CD4-positive, CD25-positive, alpha-beta regulatory T cell (primary cell): ENCODE measurements at regions not wholly inside any gene's neighbourhood (a gene's known extent, or its start where the extent isn't known, plus 50 kb on each side); places are given as distances from the start of the nearest gene placed in this dataset.
"Not testable (repeated sequence)": the region's sequence is repeated elsewhere in the genome, so short reads cannot be mapped to it uniquely, and the experiment has no call there.

Source experiments
- ATAC-seq, 2 donors: fragments of 150-1000 bp; cut with Tn5 transposase; one replicate each; pipeline ENCODE4 v1.10.0; 2021; ENCODE audit warnings: low read depth in 2 of 2, moderate number of reproducible peaks in 2 of 2, moderate library complexity in 1 of 2
- DNase-seq, 3 donors: peaks; one replicate each; pipeline versions ENCODE4 v3.0.0 to v3.0.0-alpha.2; 2012 to 2022; ENCODE audit warnings: mixed read lengths in 1 of 3
- H3K27ac ChIP-seq: one replicate; pipeline ENCODE4 v1.7.0; 2013; ENCODE audit warnings: mild to moderate bottlenecking, low read length; ENCODE audit not compliant: insufficient read depth, poor library complexity, severe bottlenecking
- H3K27me3 ChIP-seq: one replicate; pipeline ENCODE4 v1.7.0; 2013; ENCODE audit warnings: low read length; ENCODE audit not compliant: control insufficient read depth, insufficient read depth
- H3K36me3 ChIP-seq: one replicate; pipeline ENCODE4 v1.7.0; 2013; ENCODE audit warnings: mild to moderate bottlenecking, low read length, moderate library complexity; ENCODE audit not compliant: control insufficient read depth, insufficient read depth
- H3K4me1 ChIP-seq: 2 replicates; pipeline ENCODE4 v1.7.0; 2013; ENCODE audit warnings: mild to moderate bottlenecking, low read length; ENCODE audit not compliant: insufficient read depth, control insufficient read depth, poor library complexity, severe bottlenecking
- H3K4me3 ChIP-seq: one replicate; pipeline ENCODE4 v1.7.0; 2013; ENCODE audit warnings: low read depth, mild to moderate bottlenecking, low read length, moderate library complexity
- H3K9me3 ChIP-seq, 2 experiments: 1 replicate in 1 of 2; 2 replicates in 1 of 2; pipeline ENCODE4 v1.7.0; 2013; ENCODE audit warnings: low read length in 2 of 2, mild to moderate bottlenecking in 1 of 2, moderate library complexity in 1 of 2; ENCODE audit not compliant: control insufficient read depth in 2 of 2
- H3K27ac Mint-ChIP-seq, 3 donors: one replicate each; pipeline ENCODE4 v1.8.0; 2020 to 2022; ENCODE audit warnings: mild to moderate bottlenecking in 3 of 3, mixed read lengths in 3 of 3, moderate library complexity in 2 of 3
- H3K27me3 Mint-ChIP-seq: one replicate; pipeline ENCODE4 v1.8.0; 2022; ENCODE audit warnings: mild to moderate bottlenecking, mixed read lengths
- H3K36me3 Mint-ChIP-seq: one replicate; pipeline ENCODE4 v1.8.0; 2020; ENCODE audit warnings: mixed read lengths
- H3K4me1 Mint-ChIP-seq, 4 donors: one replicate each; pipeline ENCODE4 v1.8.0; 2020 to 2022; ENCODE audit warnings: mixed read lengths in 4 of 4, mild to moderate bottlenecking in 1 of 4
- H3K4me3 Mint-ChIP-seq, 4 donors: one replicate each; pipeline ENCODE4 v1.8.0; 2020 to 2022; ENCODE audit warnings: mild to moderate bottlenecking in 4 of 4, mixed read lengths in 4 of 4, moderate library complexity in 3 of 4
- H3K9me3 Mint-ChIP-seq, 7 donors: one replicate each; pipeline ENCODE4 v1.8.0; 2020 to 2022; ENCODE audit warnings: mixed read lengths in 7 of 7, mild to moderate bottlenecking in 3 of 7, moderate library complexity in 2 of 7

DNA sequence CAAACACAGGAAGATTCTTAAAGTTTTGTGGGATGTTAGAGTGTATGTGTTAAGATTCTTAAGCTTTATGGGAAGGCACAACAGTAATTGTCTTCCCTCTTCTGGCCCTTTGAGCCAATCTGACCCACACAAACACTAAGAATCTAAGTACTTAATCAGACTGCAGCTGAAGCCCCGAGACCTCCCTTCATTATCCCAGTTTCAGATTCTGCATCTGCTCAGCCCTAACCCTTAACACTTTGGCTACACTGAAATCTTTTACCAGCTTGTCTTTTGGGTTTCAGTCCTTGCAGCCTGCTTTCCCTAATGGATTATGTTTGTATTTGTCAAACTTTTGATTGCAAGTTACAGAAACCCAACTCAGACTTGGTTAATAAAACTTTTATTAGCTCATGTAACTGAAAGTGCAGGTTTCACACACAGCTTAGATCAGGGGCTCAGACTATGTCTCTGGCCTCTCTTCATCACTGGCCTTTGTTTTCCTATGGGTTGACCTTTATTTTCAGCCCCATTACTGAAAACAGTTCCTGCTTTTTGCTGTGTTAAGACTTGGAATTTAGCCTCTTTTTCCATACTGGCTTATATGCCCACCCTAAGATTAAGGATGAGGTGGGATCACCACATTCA, 71.5 kb downstream of the COX7C start:
- H3K27me3 Mint-ChIP-seq: peaks cover 6% of the 10 kb centered on the region
- no peaks in the 10 kb centered on the region for H3K27me3 ChIP-seq
- H3K4me3 Mint-ChIP-seq: no peak overlapping the region
- H3K36me3 ChIP-seq: no peaks in the 10 kb centered on the region
- H3K4me1 Mint-ChIP-seq: no peaks in the 10 kb centered on the region
- H3K4me3 ChIP-seq: no peak overlapping the region
- ATAC-seq (no peak), DNase-seq (no peak)
- no peak overlapping the region for H3K27ac ChIP-seq
- H3K4me1 ChIP-seq: no peaks in the 10 kb centered on the region
- H3K36me3 Mint-ChIP-seq: no peaks in the 10 kb centered on the region
- no peaks in the 10 kb centered on the region for H3K9me3 ChIP-seq
- peak overlapping the region in 1 of 3 donors; percentile 44 for H3K27ac Mint-ChIP-seq
- H3K9me3 Mint-ChIP-seq: no peaks in the 10 kb centered on the region

DNA sequence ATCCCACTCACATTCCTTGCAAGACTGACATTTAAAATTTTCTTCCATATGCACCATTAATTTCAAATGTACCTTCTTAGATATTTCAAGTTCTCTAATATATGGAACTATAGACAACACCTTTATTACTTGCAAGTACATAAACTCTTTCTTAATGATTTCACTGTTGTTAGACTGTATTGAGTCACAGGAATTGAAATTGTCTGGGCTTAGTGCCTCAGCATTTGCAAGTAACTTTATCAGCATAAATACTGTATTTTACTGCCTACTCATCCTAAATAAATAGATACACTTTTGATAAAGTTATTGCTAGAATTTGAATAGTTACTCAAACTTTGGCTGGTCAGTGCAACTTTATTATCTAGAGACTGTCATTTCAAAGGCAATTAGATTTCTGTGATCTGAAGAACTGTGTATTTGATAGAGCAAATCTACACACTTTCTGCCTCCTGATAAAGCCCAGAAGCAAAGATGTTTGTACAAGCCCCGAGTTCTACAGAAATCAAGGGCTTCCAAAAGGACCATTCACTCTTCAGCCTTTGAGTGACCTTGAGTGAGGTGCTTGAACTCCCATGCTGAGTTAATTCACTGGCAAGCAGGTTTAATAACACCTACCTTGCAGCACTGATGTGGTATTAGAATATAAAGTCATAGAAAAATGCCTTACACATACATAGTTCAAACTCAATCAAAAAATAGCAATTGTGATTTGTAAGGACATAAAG, 91.6 kb downstream of the COX7C start:
- ATAC-seq (no peak), DNase-seq (no peak)
- H3K4me1 Mint-ChIP-seq: no peaks in the 10 kb centered on the region
- H3K4me3 ChIP-seq: no peak overlapping the region
- H3K36me3 Mint-ChIP-seq: no peaks in the 10 kb centered on the region
- H3K4me1 ChIP-seq: no peaks in the 10 kb centered on the region
- no peaks in the 10 kb centered on the region for H3K9me3 Mint-ChIP-seq
- no peaks in the 10 kb centered on the region for H3K9me3 ChIP-seq
- no peaks in the 10 kb centered on the region for H3K27me3 Mint-ChIP-seq
- no peak overlapping the region for H3K27ac ChIP-seq
- H3K27ac Mint-ChIP-seq: no peak overlapping the region
- no peaks in the 10 kb centered on the region for H3K36me3 ChIP-seq
- H3K27me3 ChIP-seq: no peaks in the 10 kb centered on the region
- H3K4me3 Mint-ChIP-seq: no peak overlapping the region

DNA sequence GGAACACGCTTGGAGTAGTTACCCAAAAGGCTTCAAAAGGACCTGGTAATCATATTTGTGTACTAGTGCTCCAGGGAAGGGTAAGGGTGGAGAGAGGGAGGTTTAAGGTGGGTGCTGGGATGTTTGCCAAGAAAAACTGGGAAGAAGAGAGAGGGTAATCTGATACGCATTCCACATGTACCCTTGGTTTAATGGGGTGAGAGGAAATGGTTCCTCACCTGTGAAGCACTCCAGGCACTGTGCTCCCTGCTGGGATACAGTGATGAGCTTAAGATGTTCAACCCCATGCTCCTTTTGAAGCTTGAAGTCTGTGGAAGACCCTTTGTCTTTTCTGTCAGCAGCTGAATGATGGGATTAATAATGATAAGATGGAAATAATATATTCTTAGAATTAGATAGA, 98.4 kb downstream of the COX7C start:
- no peaks in the 10 kb centered on the region for H3K36me3 Mint-ChIP-seq
- H3K4me1 Mint-ChIP-seq: no peaks in the 10 kb centered on the region
- no peak overlapping the region for H3K27ac Mint-ChIP-seq
- H3K4me3 Mint-ChIP-seq: no peak overlapping the region
- no peak for ATAC-seq
- no peaks in the 10 kb centered on the region for H3K4me1 ChIP-seq
- H3K27me3 Mint-ChIP-seq: no peaks in the 10 kb centered on the region
- peaks cover 0 to 4% (median 0%) of the 10 kb centered on the region in 7 donors for H3K9me3 Mint-ChIP-seq
- DNase-seq: no peak
- H3K27ac ChIP-seq: no peak overlapping the region
- H3K27me3 ChIP-seq: no peaks in the 10 kb centered on the region
- H3K4me3 ChIP-seq: no peak overlapping the region
- H3K9me3 ChIP-seq: no peaks in the 10 kb centered on the region
- no peaks in the 10 kb centered on the region for H3K36me3 ChIP-seq

DNA sequence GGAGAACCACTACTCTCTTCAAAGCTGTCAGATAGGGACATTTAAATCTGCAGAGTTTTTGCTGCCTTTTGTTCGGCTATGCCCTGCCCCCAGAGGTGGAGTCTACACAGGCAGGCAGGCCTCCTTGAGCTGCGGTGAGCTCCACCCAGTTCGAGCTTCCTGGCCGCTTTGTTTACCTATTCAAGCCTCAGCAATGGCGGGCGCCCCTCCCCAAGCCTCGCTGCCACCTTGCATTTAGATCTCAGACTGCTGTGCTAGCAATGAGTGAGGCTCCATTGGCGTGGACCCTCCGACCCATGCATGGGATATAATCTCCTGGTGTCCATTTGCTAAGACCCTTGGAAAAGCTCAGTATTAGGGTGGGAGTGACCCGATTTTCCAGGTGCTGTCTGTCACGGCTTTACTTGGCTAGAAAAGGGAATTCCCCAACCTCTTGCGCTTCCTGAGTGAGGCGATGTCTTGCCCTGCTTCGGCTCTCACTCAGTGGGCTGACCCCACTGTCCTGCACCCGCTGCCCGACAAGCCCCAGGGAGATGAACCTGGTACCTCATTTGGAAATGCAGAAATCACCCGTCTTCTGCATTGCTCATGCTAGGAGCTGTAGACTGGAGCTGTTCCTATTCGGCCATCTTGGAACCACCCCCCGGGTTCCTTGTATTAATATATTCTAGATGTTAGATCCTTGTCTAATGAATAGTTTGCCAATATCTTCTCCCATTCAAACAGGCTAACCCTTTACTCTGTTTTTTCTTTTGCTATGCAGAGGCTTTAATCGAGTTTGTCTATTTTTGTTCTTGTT, 113.8 kb downstream of the COX7C start:
- H3K27me3 ChIP-seq, H3K27ac ChIP-seq, DNase-seq, H3K27ac Mint-ChIP-seq, H3K4me3 ChIP-seq, H3K36me3 ChIP-seq, H3K36me3 Mint-ChIP-seq, ATAC-seq, H3K27me3 Mint-ChIP-seq, H3K4me1 ChIP-seq, H3K4me1 Mint-ChIP-seq, H3K4me3 Mint-ChIP-seq, H3K9me3 ChIP-seq: not testable (repeated sequence)
- H3K9me3 Mint-ChIP-seq: peaks cover 0 to 27% (median 6%) of the 10 kb centered on the region in 7 donors

DNA sequence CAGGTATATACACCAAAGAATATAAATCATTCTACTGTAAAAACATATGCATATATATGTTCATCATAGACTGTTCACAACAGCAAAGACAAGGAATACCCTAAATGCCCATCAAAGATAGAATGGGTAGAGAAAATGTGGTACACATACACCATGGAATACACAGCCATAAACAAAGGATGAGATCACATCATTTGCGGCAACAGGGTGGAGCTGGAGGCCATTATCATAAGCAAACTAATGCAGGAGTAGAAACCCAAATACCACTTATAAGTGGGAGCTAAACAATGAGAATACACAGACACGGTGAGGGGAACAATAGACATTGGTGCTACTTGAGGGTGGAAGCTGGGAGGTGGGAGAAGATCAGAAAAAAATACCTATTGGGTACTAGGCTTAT, 117.6 kb downstream of the COX7C start:
- no peak overlapping the region for H3K4me3 ChIP-seq
- no peak overlapping the region for H3K27ac ChIP-seq
- peaks cover 4 to 12% of the 10 kb centered on the region in 2 experiments for H3K9me3 ChIP-seq
- Mint-ChIP-seq H3K36me3 (no peaks in the 10 kb centered on the region), H3K4me1 (no peaks in the 10 kb centered on the region), H3K27ac (no peak overlapping the region), H3K27me3 (no peaks in the 10 kb centered on the region), H3K4me3 (no peak overlapping the region), H3K9me3 (peaks cover 2 to 17% (median 9%) of the 10 kb centered on the region in 7 donors)
- no peaks in the 10 kb centered on the region for H3K27me3 ChIP-seq
- no peaks in the 10 kb centered on the region for H3K4me1 ChIP-seq
- ATAC-seq: no peak
- no peaks in the 10 kb centered on the region for H3K36me3 ChIP-seq
- DNase-seq: no peak

DNA sequence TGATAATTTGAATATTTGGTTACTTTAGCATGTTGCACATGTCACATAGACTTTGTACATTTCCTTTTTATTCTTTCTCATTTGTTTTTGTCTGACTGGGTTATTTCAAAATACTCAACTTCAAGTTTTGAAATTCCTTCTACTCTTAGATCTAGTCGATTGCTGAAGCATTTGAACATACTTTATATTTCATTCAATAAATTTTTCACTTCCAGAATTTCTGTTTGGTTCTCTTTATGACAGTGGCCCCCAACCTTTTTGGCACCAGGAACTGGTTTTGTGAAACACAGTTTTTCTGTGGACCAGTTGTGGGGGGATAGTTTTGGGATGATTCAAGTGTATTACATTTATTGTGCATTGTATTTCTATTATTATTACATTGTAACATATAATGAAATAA, 119.8 kb downstream of the COX7C start:
- Mint-ChIP-seq H3K36me3 (no peaks in the 10 kb centered on the region), H3K9me3 (peaks cover 2 to 15% (median 9%) of the 10 kb centered on the region in 7 donors), H3K4me3 (no peak overlapping the region), H3K27me3 (no peaks in the 10 kb centered on the region), H3K27ac (no peak overlapping the region), H3K4me1 (no peaks in the 10 kb centered on the region)
- Histone ChIP-seq H3K27me3 (no peaks in the 10 kb centered on the region), H3K27ac (no peak overlapping the region), H3K4me3 (no peak overlapping the region), H3K36me3 (no peaks in the 10 kb centered on the region), H3K4me1 (no peaks in the 10 kb centered on the region), H3K9me3 (peaks cover 4 to 12% of the 10 kb centered on the region in 2 experiments)
- DNase-seq: no peak
- ATAC-seq: no peak

DNA sequence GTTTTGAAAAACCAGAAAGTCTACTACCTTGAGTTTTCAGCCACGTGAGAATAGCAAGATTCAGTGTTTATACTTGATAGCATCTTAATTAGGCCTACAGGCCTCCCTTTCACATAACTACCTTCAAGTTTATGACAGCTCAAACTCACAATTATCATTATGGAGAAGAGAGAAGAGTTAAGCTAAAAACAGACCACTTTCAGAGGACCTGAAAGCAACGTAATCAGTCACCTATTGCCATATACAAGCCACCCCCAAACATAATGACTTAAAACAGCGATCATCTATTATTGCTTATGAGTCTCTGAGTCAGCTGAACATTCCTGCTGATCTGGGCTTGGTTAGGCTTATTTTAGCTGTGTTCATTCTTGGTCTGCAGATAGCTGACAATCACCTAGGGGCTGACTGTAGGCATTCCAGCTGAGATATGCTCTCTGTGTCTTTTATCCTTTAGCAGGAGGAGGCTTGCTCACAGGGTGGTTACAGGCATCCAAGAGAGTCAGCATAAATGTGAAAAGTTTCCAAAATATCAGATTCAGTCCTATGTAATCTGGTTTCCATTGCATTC, 130.9 kb downstream of the COX7C start:
- no peak overlapping the region for H3K4me3 Mint-ChIP-seq
- H3K27me3 Mint-ChIP-seq: no peaks in the 10 kb centered on the region
- no peak overlapping the region for H3K4me3 ChIP-seq
- H3K27ac ChIP-seq: no peak overlapping the region
- H3K36me3 Mint-ChIP-seq: no peaks in the 10 kb centered on the region
- no peaks in the 10 kb centered on the region for H3K9me3 ChIP-seq
- no peaks in the 10 kb centered on the region for H3K4me1 Mint-ChIP-seq
- ATAC-seq (no peak), DNase-seq (no peak)
- peaks cover 0 to 6% (median 0%) of the 10 kb centered on the region in 7 donors for H3K9me3 Mint-ChIP-seq
- no peaks in the 10 kb centered on the region for H3K36me3 ChIP-seq
- H3K27ac Mint-ChIP-seq: no peak overlapping the region
- no peaks in the 10 kb centered on the region for H3K27me3 ChIP-seq
- H3K4me1 ChIP-seq: no peaks in the 10 kb centered on the region
